Stomach smooth muscle (tissue), 2 donors: ENCODE measurements at regions not wholly inside any gene's neighbourhood (a gene's known extent, or its start where the extent isn't known, plus 50 kb on each side); places are given as distances from the start of the nearest gene placed in this dataset.

ENCODE experiments used
- H3K27ac ChIP-seq: one replicate; pipeline ENCODE4 v1.7.0; 2013; ENCODE audit warnings: mild to moderate bottlenecking, low read length, inconsistent platforms
- H3K27me3 ChIP-seq, 2 donors: one replicate each; pipeline ENCODE4 v1.7.0; 2013; ENCODE audit warnings: low read length in 2 of 2; ENCODE audit not compliant: insufficient read depth in 2 of 2, control insufficient read depth in 1 of 2
- H3K36me3 ChIP-seq, 2 donors: one replicate each; pipeline ENCODE4 v1.7.0; 2013; ENCODE audit warnings: low read length in 2 of 2; ENCODE audit not compliant: control insufficient read depth in 2 of 2, insufficient read depth in 2 of 2
- H3K4me1 ChIP-seq: one replicate; pipeline ENCODE4 v1.7.0; 2013; ENCODE audit warnings: low read length; ENCODE audit not compliant: control insufficient read depth, insufficient read depth
- H3K4me3 ChIP-seq, 2 donors: one replicate each; pipeline ENCODE4 v1.7.0; 2013; ENCODE audit warnings: low read length in 2 of 2
- H3K9ac ChIP-seq, 2 donors: one replicate each; pipeline ENCODE4 v1.7.0; 2013; ENCODE audit warnings: low read length in 2 of 2, mild to moderate bottlenecking in 1 of 2
- H3K9me3 ChIP-seq, 2 donors: one replicate each; pipeline ENCODE4 v1.7.0; 2013; ENCODE audit warnings: low read length in 2 of 2; ENCODE audit not compliant: control insufficient read depth in 2 of 2
- donor health status: healthy.
- donor health status: Pancreatic carcinoma.

- Histone ChIP-seq H3K9me3 (no peaks in the 10 kb centered on the region), H3K27me3 (no peaks in the 10 kb centered on the region), H3K36me3 (no peaks in the 10 kb centered on the region), H3K27ac (no peak overlapping the region), H3K4me3 (no peak overlapping the region), H3K4me1 (no peaks in the 10 kb centered on the region), H3K9ac (no peak overlapping the region)
Measured at GRCh38 chr3:65042675-65043074, 354.9 kb upstream of the ADAMTS9 start.

- Histone ChIP-seq H3K36me3 (no peaks in the 10 kb centered on the region), H3K9me3 (no peaks in the 10 kb centered on the region), H3K4me3 (no peak overlapping the region), H3K27me3 (no peaks in the 10 kb centered on the region), H3K4me1 (no peaks in the 10 kb centered on the region), H3K9ac (no peak overlapping the region), H3K27ac (no peak overlapping the region)
Measured at GRCh38 chr3:65039754-65040210, 352.0 kb upstream of the ADAMTS9 start.

GRCh38 chr3:65037861-65038260, 350.1 kb upstream of the ADAMTS9 start:
- no peak overlapping the region for H3K9ac ChIP-seq
- no peaks in the 10 kb centered on the region for H3K9me3 ChIP-seq
- H3K36me3 ChIP-seq = no peaks in the 10 kb centered on the region
- no peak overlapping the region for H3K4me3 ChIP-seq
- no peaks in the 10 kb centered on the region for H3K4me1 ChIP-seq
- H3K27me3 ChIP-seq = no peaks in the 10 kb centered on the region
- no peak overlapping the region for H3K27ac ChIP-seq

- H3K4me3 ChIP-seq = no peak overlapping the region
- H3K27ac ChIP-seq = no peak overlapping the region
- no peaks in the 10 kb centered on the region for H3K36me3 ChIP-seq
- no peaks in the 10 kb centered on the region for H3K27me3 ChIP-seq
- H3K9me3 ChIP-seq = no peaks in the 10 kb centered on the region
- H3K9ac ChIP-seq = no peak overlapping the region
- H3K4me1 ChIP-seq = no peaks in the 10 kb centered on the region
Measured at GRCh38 chr3:65035246-65035645, 347.4 kb upstream of the ADAMTS9 start.

- H3K9me3 ChIP-seq = no peaks in the 10 kb centered on the region
- no peak overlapping the region for H3K4me3 ChIP-seq
- H3K4me1 ChIP-seq = no peaks in the 10 kb centered on the region
- H3K36me3 ChIP-seq = no peaks in the 10 kb centered on the region
- H3K9ac ChIP-seq = no peak overlapping the region
- H3K27me3 ChIP-seq = no peaks in the 10 kb centered on the region
- H3K27ac ChIP-seq = no peak overlapping the region
Measured at GRCh38 chr3:65033576-65033975, 345.8 kb upstream of the ADAMTS9 start.

GRCh38 chr3:65030847-65031463, 343.2 kb upstream of the ADAMTS9 start:
- Histone ChIP-seq H3K27me3 (no peaks in the 10 kb centered on the region), H3K36me3 (peaks cover 0 to 3% of the 10 kb centered on the region in 2 donors), H3K9ac (no peak overlapping the region)

GRCh38 chr3:65030014-65030627, 342.3 kb upstream of the ADAMTS9 start:
- Histone ChIP-seq H3K27me3 (no peaks in the 10 kb centered on the region), H3K9me3 (no peaks in the 10 kb centered on the region), H3K27ac (no peak overlapping the region), H3K4me3 (no peak overlapping the region), H3K36me3 (peaks cover 0 to 3% of the 10 kb centered on the region in 2 donors), H3K4me1 (no peaks in the 10 kb centered on the region), H3K9ac (no peak overlapping the region)

More at GRCh38 chr3:65030847-65031463, 343.2 kb upstream of the ADAMTS9 start:
- Histone ChIP-seq H3K27ac (no peak overlapping the region), H3K4me3 (no peak overlapping the region), H3K9me3 (no peaks in the 10 kb centered on the region), H3K4me1 (no peaks in the 10 kb centered on the region)

- H3K9ac ChIP-seq = no peak overlapping the region
- no peaks in the 10 kb centered on the region for H3K9me3 ChIP-seq
- no peak overlapping the region for H3K4me3 ChIP-seq
- no peaks in the 10 kb centered on the region for H3K27me3 ChIP-seq
- H3K36me3 ChIP-seq = peaks cover 0 to 3% of the 10 kb centered on the region in 2 donors
- no peak overlapping the region for H3K27ac ChIP-seq
- no peaks in the 10 kb centered on the region for H3K4me1 ChIP-seq
Measured at GRCh38 chr3:65029130-65029529, 341.3 kb upstream of the ADAMTS9 start.

- Histone ChIP-seq H3K4me1 (no peaks in the 10 kb centered on the region), H3K9ac (no peak overlapping the region), H3K4me3 (no peak overlapping the region), H3K36me3 (peaks cover 0 to 3% of the 10 kb centered on the region in 2 donors), H3K27ac (no peak overlapping the region), H3K27me3 (no peaks in the 10 kb centered on the region), H3K9me3 (no peaks in the 10 kb centered on the region)
Measured at GRCh38 chr3:65028024-65028423, 340.2 kb upstream of the ADAMTS9 start.

GRCh38 chr3:65027335-65027734, 339.5 kb upstream of the ADAMTS9 start:
- Histone ChIP-seq H3K27ac (no peak overlapping the region), H3K36me3 (peaks cover 2 to 3% of the 10 kb centered on the region in 2 donors), H3K4me3 (no peak overlapping the region), H3K9ac (no peak overlapping the region), H3K27me3 (no peaks in the 10 kb centered on the region), H3K9me3 (no peaks in the 10 kb centered on the region), H3K4me1 (no peaks in the 10 kb centered on the region)

- H3K4me3 ChIP-seq = no peak overlapping the region
- H3K27ac ChIP-seq = no peak overlapping the region
- no peaks in the 10 kb centered on the region for H3K9me3 ChIP-seq
- H3K36me3 ChIP-seq = peaks cover 2 to 3% of the 10 kb centered on the region in 2 donors
- H3K27me3 ChIP-seq = no peaks in the 10 kb centered on the region
- no peak overlapping the region for H3K9ac ChIP-seq
- H3K4me1 ChIP-seq = no peaks in the 10 kb centered on the region
Measured at GRCh38 chr3:65026151-65026550, 338.4 kb upstream of the ADAMTS9 start.
